ENCODE measurements at regions not wholly inside any gene's neighbourhood (a gene's known extent, or its start where the extent isn't known, plus 50 kb on each side); places are given as distances from the start of the nearest gene placed in this dataset.
A peak's percentile ranks its signal among the peaks of the same experiment; 100 is the strongest.

- H3K27ac ChIP-seq: no peak overlapping the region
- H3K4me3 ChIP-seq: no peak overlapping the region
- no peak for TF ChIP-seq CTCF (IDR thresholded peaks at IDR 0.05)
- TF ChIP-seq POLR2A (IDR thresholded peaks at IDR 0.05): no peak
- H3K36me3 ChIP-seq (replicated peaks in 1 of 2): no peaks in the 10 kb centered on the region
- no peaks in the 10 kb centered on the region for H3K27me3 ChIP-seq
- H3K4me1 ChIP-seq (replicated peaks in 1 of 2): no peaks in the 10 kb centered on the region
- no peaks in the 10 kb centered on the region for H3K9me3 ChIP-seq (replicated peaks in 1 of 3)
- intact Hi-C loops (cut with DNase I): no loop called here
- DNase-seq: no peak
- WGBS, 4 donors: 57 to 92% (median 83%) methylated on average over 1 of the region's 1 CpG
Observed at GRCh38 chr5:8048920-8049319, 180.0 kb downstream of the MTRR start.

GRCh38 chr5:8050616-8051175 lies 181.7 kb downstream of the MTRR start:
- Histone ChIP-seq H3K27ac (no peak overlapping the region), H3K36me3 (replicated peaks in 1 of 2) (no peaks in the 10 kb centered on the region), H3K9me3 (replicated peaks in 1 of 3) (no peaks in the 10 kb centered on the region), H3K27me3 (no peaks in the 10 kb centered on the region), H3K4me1 (replicated peaks in 1 of 2) (no peaks in the 10 kb centered on the region), H3K4me3 (no peak overlapping the region)
- TF ChIP-seq CTCF (IDR thresholded peaks at IDR 0.05) (no peak), POLR2A (IDR thresholded peaks at IDR 0.05) (no peak)
- no peak for DNase-seq
- WGBS, 4 donors: 56 to 64% (median 60%) methylated on average over 2 of the region's 2 CpGs
- intact Hi-C loops (cut with DNase I): no loop called here

GRCh38 chr5:8053270-8053669 lies 184.3 kb downstream of the MTRR start:
- Histone ChIP-seq H3K27me3 (no peaks in the 10 kb centered on the region), H3K27ac (no peak overlapping the region), H3K4me1 (replicated peaks in 1 of 2) (no peaks in the 10 kb centered on the region), H3K4me3 (no peak overlapping the region), H3K36me3 (replicated peaks in 1 of 2) (no peaks in the 10 kb centered on the region), H3K9me3 (replicated peaks in 1 of 3) (no peaks in the 10 kb centered on the region)
- 89 to 95% (median 92%) methylated on average over 13 of the region's 13 CpGs for WGBS, 4 donors
- no peak for DNase-seq
- no peak for TF ChIP-seq CTCF (IDR thresholded peaks at IDR 0.05)
- no peak for TF ChIP-seq POLR2A (IDR thresholded peaks at IDR 0.05)
- intact Hi-C loops (cut with DNase I): no loop called here

- no peaks in the 10 kb centered on the region for H3K27me3 ChIP-seq
- H3K36me3 ChIP-seq (replicated peaks in 1 of 2): no peaks in the 10 kb centered on the region
- no peak overlapping the region for H3K4me3 ChIP-seq
- no peak overlapping the region for H3K27ac ChIP-seq
- no peaks in the 10 kb centered on the region for H3K9me3 ChIP-seq (replicated peaks in 1 of 3)
- intact Hi-C loops (cut with DNase I): no loop called here
- WGBS, 4 donors: 37 to 50% (median 45%) methylated on average over 7 of the region's 7 CpGs
- peak in 4 of 7 donors; percentile 21 to 26 (median 24) for DNase-seq
- TF ChIP-seq CTCF (IDR thresholded peaks at IDR 0.05): no peak
- no peak for TF ChIP-seq POLR2A (IDR thresholded peaks at IDR 0.05)
- H3K4me1 ChIP-seq (replicated peaks in 1 of 2): no peaks in the 10 kb centered on the region
Observed at GRCh38 chr5:8057769-8058168, 188.8 kb downstream of the MTRR start.
